Activated CD8-positive, alpha-beta memory T cell treated with anti-CD3 and anti-CD28 coated beads, Interleukin-2, amount 50 U/mL, for 24 hours (primary cell): ENCODE measurements at regions not wholly inside any gene's neighbourhood (a gene's known extent, or its start where the extent isn't known, plus 50 kb on each side); places are given as distances from the start of the nearest gene placed in this dataset.

ENCODE experiments used
- DNase-seq: peaks from one replicate; pipeline ENCODE4 v3.0.0-alpha.2; 2020; ENCODE audit errors: extremely low read depth

GRCh38 chr16:80489173-80489572 is 51.6 kb upstream of the DYNLRB2 start:
- no peak for DNase-seq

GRCh38 chr16:80488167-80488566 is 52.6 kb upstream of the DYNLRB2 start:
- DNase-seq = no peak

- DNase-seq = no peak
Measured at GRCh38 chr16:80480664-80481063, 60.1 kb upstream of the DYNLRB2 start.

- DNase-seq = no peak
Measured at GRCh38 chr16:80477838-80478237, 63.0 kb upstream of the DYNLRB2 start.

GRCh38 chr16:80468029-80468428 is 72.8 kb upstream of the DYNLRB2 start:
- no peak for DNase-seq

- DNase-seq = peak; percentile 21
Measured at GRCh38 chr16:80466024-80466987, 74.5 kb upstream of the DYNLRB2 start.

- no peak for DNase-seq
Measured at GRCh38 chr16:80463751-80464495, 76.9 kb upstream of the DYNLRB2 start.

- no peak for DNase-seq
Measured at GRCh38 chr16:80463326-80463725, 77.5 kb upstream of the DYNLRB2 start.

- DNase-seq = no peak
Measured at GRCh38 chr16:80462917-80463316, 77.9 kb upstream of the DYNLRB2 start.

- no peak for DNase-seq
Measured at GRCh38 chr16:80460988-80461387, 79.8 kb upstream of the DYNLRB2 start.

- DNase-seq = no peak
Measured at GRCh38 chr16:80459966-80460365, 80.8 kb upstream of the DYNLRB2 start.

GRCh38 chr16:80459331-80459777 is 81.4 kb upstream of the DYNLRB2 start:
- no peak for DNase-seq

GRCh38 chr16:80457871-80458270 is 82.9 kb upstream of the DYNLRB2 start:
- DNase-seq = no peak

GRCh38 chr16:80454802-80455201 is 86.0 kb upstream of the DYNLRB2 start:
- no peak for DNase-seq

- DNase-seq = no peak
Measured at GRCh38 chr16:80449392-80449791, 91.4 kb upstream of the DYNLRB2 start.

GRCh38 chr16:80447241-80447640 is 93.6 kb upstream of the DYNLRB2 start:
- no peak for DNase-seq

- DNase-seq = no peak
Measured at GRCh38 chr16:80442779-80443178, 98.0 kb upstream of the DYNLRB2 start.

GRCh38 chr16:80441935-80442334 is 98.9 kb upstream of the DYNLRB2 start:
- no peak for DNase-seq

GRCh38 chr16:80440667-80441066 is 100.1 kb upstream of the DYNLRB2 start:
- no peak for DNase-seq

- no peak for DNase-seq
Measured at GRCh38 chr16:80437707-80438106, 103.1 kb upstream of the DYNLRB2 start.

- no peak for DNase-seq
Measured at GRCh38 chr16:80436510-80436909, 104.3 kb upstream of the DYNLRB2 start.

- no peak for DNase-seq
Measured at GRCh38 chr16:80433623-80434022, 107.2 kb upstream of the DYNLRB2 start.

GRCh38 chr16:80427795-80428194 is 113.0 kb upstream of the DYNLRB2 start:
- DNase-seq = no peak
